ENCODE measurements at regions not wholly inside any gene's neighbourhood (a gene's known extent, or its start where the extent isn't known, plus 50 kb on each side); places are given as distances from the start of the nearest gene placed in this dataset.

GRCh38 chr3:859135-859534, 233.7 kb upstream of the CNTN6 start:
- intact Hi-C loops (cut with micrococcal nuclease; ENCODE audit: unreplicated experiment) = no loop called here
- CTCF ChIA-PET = interaction anchor here (0.6 kb wide), 1 partner anchor 384 kb away, joined by 3 read pairs; no protein-coding TSS in a partner anchor
- peaks cover 2% of the 10 kb centered on the region for H3K9me3 Mint-ChIP-seq (ENCODE audit: low read depth, unreplicated experiment)
- BruUV-seq (replicated peaks) = no TSS peak
- no peaks in the 10 kb centered on the region for H3K36me3 Mint-ChIP-seq (ENCODE audit: insufficient read depth, unreplicated experiment)
- TF ChIP-seq CTCF (IDR thresholded peaks at IDR 0.05; ENCODE audit: unreplicated experiment) = no peak
- no peaks in the 10 kb centered on the region for H3K4me1 Mint-ChIP-seq (ENCODE audit: low read depth, unreplicated experiment)
- H3K27me3 Mint-ChIP-seq (ENCODE audit: unreplicated experiment) = no peaks in the 10 kb centered on the region
- no peak overlapping the region for H3K4me3 Mint-ChIP-seq (ENCODE audit: low read depth, unreplicated experiment)
- no peak for DNase-seq
- no peak overlapping the region for H3K27ac Mint-ChIP-seq (ENCODE audit: unreplicated experiment)

DNA sequence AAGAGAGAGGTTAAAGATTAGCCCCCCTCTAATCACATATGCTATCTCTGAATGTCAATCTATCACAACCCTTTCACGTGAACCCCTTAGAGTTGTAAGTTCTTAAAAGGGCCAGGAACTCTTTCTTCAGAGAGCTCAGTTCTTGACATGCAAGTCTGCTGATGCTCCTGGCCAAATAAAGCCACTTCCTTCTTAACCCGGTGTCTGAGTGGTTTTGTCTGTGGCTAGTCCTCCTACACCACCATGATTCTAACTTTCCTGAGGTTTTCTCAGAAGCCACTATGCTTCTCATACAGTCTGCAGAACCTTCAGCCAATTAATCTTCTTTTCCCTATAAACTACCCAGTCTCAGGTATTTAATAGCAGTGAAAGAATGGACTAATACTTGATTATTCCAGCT, 231.1 kb upstream of the CNTN6 start:
- intact Hi-C loops (cut with micrococcal nuclease; ENCODE audit: unreplicated experiment) = no loop called here
- Mint-ChIP-seq H3K4me3 (ENCODE audit: low read depth, unreplicated experiment) (no peak overlapping the region), H3K4me1 (ENCODE audit: low read depth, unreplicated experiment) (no peaks in the 10 kb centered on the region), H3K36me3 (ENCODE audit: insufficient read depth, unreplicated experiment) (no peaks in the 10 kb centered on the region), H3K9me3 (ENCODE audit: low read depth, unreplicated experiment) (no peaks in the 10 kb centered on the region), H3K27me3 (ENCODE audit: unreplicated experiment) (no peaks in the 10 kb centered on the region), H3K27ac (ENCODE audit: unreplicated experiment) (no peak overlapping the region)
- no peak for TF ChIP-seq CTCF (IDR thresholded peaks at IDR 0.05; ENCODE audit: unreplicated experiment)
- DNase-seq = no peak
- CTCF ChIA-PET = no interaction called here
- BruUV-seq (replicated peaks) = no TSS peak

- Mint-ChIP-seq H3K27me3 (ENCODE audit: unreplicated experiment) (no peaks in the 10 kb centered on the region), H3K4me1 (ENCODE audit: low read depth, unreplicated experiment) (no peaks in the 10 kb centered on the region), H3K9me3 (ENCODE audit: low read depth, unreplicated experiment) (no peaks in the 10 kb centered on the region), H3K4me3 (ENCODE audit: low read depth, unreplicated experiment) (no peak overlapping the region), H3K27ac (ENCODE audit: unreplicated experiment) (no peak overlapping the region), H3K36me3 (ENCODE audit: insufficient read depth, unreplicated experiment) (no peaks in the 10 kb centered on the region)
- intact Hi-C loops (cut with micrococcal nuclease; ENCODE audit: unreplicated experiment) = no loop called here
- DNase-seq = no peak
- BruUV-seq (replicated peaks) = no TSS peak
- no peak for TF ChIP-seq CTCF (IDR thresholded peaks at IDR 0.05; ENCODE audit: unreplicated experiment)
- CTCF ChIA-PET = interaction anchor here (1.0 kb wide), 1 partner anchor 9 kb away, joined by 3 read pairs; no protein-coding TSS in a partner anchor
Observed at GRCh38 chr3:869269-869668, 223.6 kb upstream of the CNTN6 start.

DNA sequence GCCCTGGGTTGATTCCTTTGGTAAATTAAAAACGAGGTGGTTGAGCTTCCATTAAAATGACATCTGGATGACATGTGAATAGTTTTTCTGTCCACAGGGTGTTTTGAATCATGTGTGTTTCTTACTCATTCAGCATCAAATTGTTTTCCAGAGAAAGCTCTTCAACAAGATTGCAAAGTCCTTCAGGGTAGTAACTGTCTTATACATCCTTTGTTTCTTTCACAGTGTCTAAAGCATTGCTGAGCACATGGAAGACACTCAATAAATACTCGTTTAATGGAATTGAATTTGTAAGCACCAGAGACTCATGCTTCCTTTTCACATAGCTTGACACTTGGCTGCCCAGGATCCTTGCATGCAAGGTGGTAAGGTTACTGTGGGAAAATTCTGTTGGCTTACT, 223.1 kb upstream of the CNTN6 start:
- BruUV-seq (replicated peaks) = no TSS peak
- CTCF ChIA-PET = interaction anchor here (1.0 kb wide), 1 partner anchor 10 kb away, joined by 3 read pairs; no protein-coding TSS in a partner anchor

More for the DNA sequence above, 223.1 kb upstream of the CNTN6 start:
- intact Hi-C loops (cut with micrococcal nuclease; ENCODE audit: unreplicated experiment) = no loop called here
- Mint-ChIP-seq H3K4me3 (ENCODE audit: low read depth, unreplicated experiment) (no peak overlapping the region), H3K9me3 (ENCODE audit: low read depth, unreplicated experiment) (no peaks in the 10 kb centered on the region), H3K36me3 (ENCODE audit: insufficient read depth, unreplicated experiment) (no peaks in the 10 kb centered on the region), H3K27me3 (ENCODE audit: unreplicated experiment) (no peaks in the 10 kb centered on the region), H3K4me1 (ENCODE audit: low read depth, unreplicated experiment) (no peaks in the 10 kb centered on the region), H3K27ac (ENCODE audit: unreplicated experiment) (no peak overlapping the region)
- no peak for DNase-seq
- no peak for TF ChIP-seq CTCF (IDR thresholded peaks at IDR 0.05; ENCODE audit: unreplicated experiment)
